Amygdala (tissue), 56 donors: ENCODE measurements at regions not wholly inside any gene's neighbourhood (a gene's known extent, or its start where the extent isn't known, plus 50 kb on each side); places are given as distances from the start of the nearest gene placed in this dataset.
"Not testable (repeated sequence)": the region's sequence is repeated elsewhere in the genome, so short reads cannot be mapped to it uniquely, and the experiment has no call there.

Experiments used
- DNase-seq, 56 donors: peaks; one replicate each; lab custom pipeline; 2025; lab: John Stamatoyannopoulos, UW

GRCh38 chr4:79623021-79623870 lies 215.2 kb upstream of the GK2 start:
- DNase-seq = peak in 11 of 56 donors; percentile 1 to 30 (median 6)

- no peak for DNase-seq
These were observed 213.0 kb upstream of the GK2 start for GRCh38 chr4:79621061-79621460.

GRCh38 chr4:79620617-79621016 lies 212.6 kb upstream of the GK2 start:
- DNase-seq = no peak

GRCh38 chr4:79613269-79613935 lies 205.4 kb upstream of the GK2 start:
- DNase-seq = no peak

- no peak for DNase-seq
These were observed 203.0 kb upstream of the GK2 start for GRCh38 chr4:79611026-79611425.

- DNase-seq = no peak
These were observed 201.8 kb upstream of the GK2 start for GRCh38 chr4:79609817-79610216.

- no peak for DNase-seq
These were observed 200.0 kb upstream of the GK2 start for GRCh38 chr4:79607979-79608378.

- no peak for DNase-seq
These were observed 196.1 kb upstream of the GK2 start for GRCh38 chr4:79604152-79604551.

- no peak for DNase-seq
These were observed 195.7 kb upstream of the GK2 start for GRCh38 chr4:79603681-79604080.

GRCh38 chr4:79599691-79600090 lies 191.7 kb upstream of the GK2 start:
- DNase-seq = no peak

- DNase-seq = peak in 13 of 56 donors; percentile 1 to 61 (median 13)
These were observed 190.8 kb upstream of the GK2 start for GRCh38 chr4:79598801-79599200.

- no peak for DNase-seq
These were observed 190.2 kb upstream of the GK2 start for GRCh38 chr4:79598214-79598613.

- DNase-seq = no peak
These were observed 189.2 kb upstream of the GK2 start for GRCh38 chr4:79597266-79597665.

GRCh38 chr4:79592218-79592617 lies 184.2 kb upstream of the GK2 start:
- not testable (repeated sequence) for DNase-seq

GRCh38 chr4:79588679-79589078 lies 180.7 kb upstream of the GK2 start:
- DNase-seq = no peak

GRCh38 chr4:79587207-79587606 lies 179.2 kb upstream of the GK2 start:
- DNase-seq = not testable (repeated sequence)

- no peak for DNase-seq
These were observed 177.8 kb upstream of the GK2 start for GRCh38 chr4:79585834-79586233.

- no peak for DNase-seq
These were observed 177.3 kb upstream of the GK2 start for GRCh38 chr4:79585330-79585729.

GRCh38 chr4:79584902-79585301 lies 176.9 kb upstream of the GK2 start:
- DNase-seq = no peak

GRCh38 chr4:79584352-79584751 lies 176.3 kb upstream of the GK2 start:
- no peak for DNase-seq

- DNase-seq = no peak
These were observed 170.6 kb upstream of the GK2 start for GRCh38 chr4:79578606-79579005.

- DNase-seq = peak in 5 of 56 donors; percentile 0 to 25 (median 11)
These were observed 168.4 kb upstream of the GK2 start for GRCh38 chr4:79576429-79576753.
